GM12891 (cell line): ENCODE measurements at regions not wholly inside any gene's neighbourhood (a gene's known extent, or its start where the extent isn't known, plus 50 kb on each side); places are given as distances from the start of the nearest gene placed in this dataset.
"Not testable (repeated sequence)": the region's sequence is repeated elsewhere in the genome, so short reads cannot be mapped to it uniquely, and the experiment has no call there.

Experiments used
- PAX5 ChIP-seq: IDR thresholded peaks from 2 replicates; pipeline ENCODE4 v1.6.1; 2011; ENCODE audit warnings: low read length, moderate library complexity, mild to moderate bottlenecking; ENCODE audit not compliant: insufficient read depth, severe bottlenecking
- POLR2A ChIP-seq: IDR thresholded peaks from 2 replicates; pipeline ENCODE4 v1.6.1; 2011; ENCODE audit warnings: low read depth, low read length, control low read depth
- POLR2AphosphoS5 ChIP-seq: IDR thresholded peaks from 2 replicates; pipeline ENCODE4 v1.6.1; 2011; ENCODE audit warnings: low read depth, low read length, control low read depth
- TAF1 ChIP-seq: IDR thresholded peaks from 2 replicates; pipeline ENCODE4 v1.6.1; 2011; ENCODE audit warnings: low read depth, low read length, control low read depth

DNA sequence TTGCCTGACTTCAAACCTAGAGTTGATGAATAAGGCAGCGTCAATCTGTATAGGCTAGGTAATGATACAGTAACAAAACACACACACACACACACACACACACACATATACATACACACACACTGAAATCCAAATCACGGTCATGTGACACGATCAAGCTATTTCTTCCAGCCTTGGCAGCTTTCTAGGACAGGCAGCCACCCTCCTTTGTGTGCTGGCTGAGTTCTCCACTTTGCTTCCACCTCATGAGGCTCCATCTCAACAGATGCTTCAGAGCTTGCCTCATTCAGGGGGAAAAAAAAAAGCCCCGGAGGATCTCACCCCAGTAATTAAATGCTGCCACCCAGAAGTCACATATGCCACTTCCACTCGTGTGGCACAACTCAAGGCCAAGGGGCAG is 217.9 kb downstream of the NPIPA8 start:
- TF ChIP-seq POLR2AphosphoS5, POLR2A, TAF1, PAX5: not testable (repeated sequence)
